ENCODE measurements at regions not wholly inside any gene's neighbourhood (a gene's known extent, or its start where the extent isn't known, plus 50 kb on each side); places are given as distances from the start of the nearest gene placed in this dataset.
"Not testable (repeated sequence)": the region's sequence is repeated elsewhere in the genome, so short reads cannot be mapped to it uniquely, and the experiment has no call there.

- H3K79me2 ChIP-seq (ENCODE audit: insufficient read depth, low read length) = no peaks in the 10 kb centered on the region
- H3F3A ChIP-seq (ENCODE audit: low read depth) = no peaks in the 10 kb centered on the region
- TF ChIP-seq EZH2phosphoT487 (IDR thresholded peaks at IDR 0.05; ENCODE audit: borderline replicate concordance) (no peak), CTCF (conservative IDR thresholded peaks at IDR 0.05; ENCODE audit: low read length) (no peak)
- H3K4me3 ChIP-seq (ENCODE audit: low read length, poor library complexity, severe bottlenecking) = no peak overlapping the region
- no peaks in the 10 kb centered on the region for H4K20me1 ChIP-seq (ENCODE audit: insufficient read depth, low read length, poor library complexity, severe bottlenecking)
- no peaks in the 10 kb centered on the region for H3K9me3 ChIP-seq (ENCODE audit: insufficient read depth, low read depth, low read length)
- no peak overlapping the region for H2AFZ ChIP-seq (ENCODE audit: low read length)
- H3K4me1 ChIP-seq (ENCODE audit: insufficient read depth, low read length, poor library complexity, severe bottlenecking) = no peaks in the 10 kb centered on the region
- no peak overlapping the region for H3K9ac ChIP-seq (ENCODE audit: low read depth, low read length, poor library complexity, severe bottlenecking)
- no peak overlapping the region for H3K4me2 ChIP-seq (ENCODE audit: low read depth, low read length, poor library complexity, severe bottlenecking)
- no peaks in the 10 kb centered on the region for H3K27me3 ChIP-seq (ENCODE audit: insufficient read depth, low read length, poor library complexity, severe bottlenecking)
- H3K9me2 ChIP-seq (replicated peaks; ENCODE audit: low read depth, low read length) = no peaks in the 10 kb centered on the region
- no peaks in the 10 kb centered on the region for H3K36me3 ChIP-seq (ENCODE audit: insufficient read depth, low read length)
Measured at GRCh38 chr9:73441223-73441622, 289.6 kb downstream of the ANXA1 start.

DNA sequence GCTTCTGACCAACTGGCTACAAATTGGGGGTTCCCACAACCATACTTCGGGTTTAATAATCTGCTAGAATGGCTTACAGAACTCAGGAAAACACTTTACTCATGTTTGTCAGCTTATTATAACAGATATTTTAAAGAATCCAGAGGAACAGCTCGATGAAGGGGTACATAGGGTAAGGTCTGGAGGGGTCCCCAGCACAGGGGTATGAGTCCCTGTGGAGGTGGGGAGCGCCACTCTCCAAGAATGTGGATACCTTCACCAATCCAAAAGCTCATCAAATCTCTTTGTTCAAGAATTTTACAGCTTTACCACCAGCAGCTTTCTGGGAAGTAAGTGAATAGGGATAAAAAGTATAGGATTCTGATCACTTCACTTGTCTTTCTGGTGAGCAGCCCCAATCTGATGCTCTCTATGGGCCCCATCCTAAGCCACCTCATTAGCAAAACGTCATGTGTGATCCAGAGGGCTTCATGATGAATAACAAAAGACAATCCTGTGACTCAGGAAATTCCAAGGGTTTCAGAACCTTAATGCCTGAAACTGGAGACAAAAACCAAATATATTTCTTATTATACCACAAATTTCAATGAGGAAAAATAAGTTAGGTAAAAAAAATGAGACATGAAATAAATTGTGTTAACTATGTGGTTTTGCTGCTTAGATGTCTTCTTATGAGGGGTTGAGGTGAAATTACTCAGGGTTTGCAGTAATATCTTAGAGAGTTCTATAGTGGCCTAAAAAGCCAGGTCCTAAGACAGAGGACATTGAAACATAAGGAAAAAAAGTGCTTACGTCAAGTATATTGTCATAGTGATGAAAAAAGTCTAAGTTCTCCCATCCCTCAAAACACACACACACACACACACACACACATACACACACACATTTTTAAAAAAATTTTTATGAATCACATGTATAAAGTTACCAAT lies 290.5 kb downstream of the ANXA1 start:
- no peaks in the 10 kb centered on the region for H3K79me2 ChIP-seq (ENCODE audit: insufficient read depth, low read length)
- no peak overlapping the region for H2AFZ ChIP-seq (ENCODE audit: low read length)
- no peaks in the 10 kb centered on the region for H3K36me3 ChIP-seq (ENCODE audit: insufficient read depth, low read length)
- no peak for TF ChIP-seq CTCF (conservative IDR thresholded peaks at IDR 0.05; ENCODE audit: low read length)
- no peak for TF ChIP-seq EZH2phosphoT487 (IDR thresholded peaks at IDR 0.05; ENCODE audit: borderline replicate concordance)
- H3K4me1 ChIP-seq (ENCODE audit: insufficient read depth, low read length, poor library complexity, severe bottlenecking) = no peaks in the 10 kb centered on the region
- no peaks in the 10 kb centered on the region for H3K9me3 ChIP-seq (ENCODE audit: insufficient read depth, low read depth, low read length)
- H3K4me2 ChIP-seq (ENCODE audit: low read depth, low read length, poor library complexity, severe bottlenecking) = no peak overlapping the region
- H3K4me3 ChIP-seq (ENCODE audit: low read length, poor library complexity, severe bottlenecking) = no peak overlapping the region
- no peaks in the 10 kb centered on the region for H3K9me2 ChIP-seq (replicated peaks; ENCODE audit: low read depth, low read length)
- no peaks in the 10 kb centered on the region for H4K20me1 ChIP-seq (ENCODE audit: insufficient read depth, low read length, poor library complexity, severe bottlenecking)
- no peak overlapping the region for H3K9ac ChIP-seq (ENCODE audit: low read depth, low read length, poor library complexity, severe bottlenecking)
- H3K27me3 ChIP-seq (ENCODE audit: insufficient read depth, low read length, poor library complexity, severe bottlenecking) = no peaks in the 10 kb centered on the region
- H3F3A ChIP-seq (ENCODE audit: low read depth) = no peaks in the 10 kb centered on the region

DNA sequence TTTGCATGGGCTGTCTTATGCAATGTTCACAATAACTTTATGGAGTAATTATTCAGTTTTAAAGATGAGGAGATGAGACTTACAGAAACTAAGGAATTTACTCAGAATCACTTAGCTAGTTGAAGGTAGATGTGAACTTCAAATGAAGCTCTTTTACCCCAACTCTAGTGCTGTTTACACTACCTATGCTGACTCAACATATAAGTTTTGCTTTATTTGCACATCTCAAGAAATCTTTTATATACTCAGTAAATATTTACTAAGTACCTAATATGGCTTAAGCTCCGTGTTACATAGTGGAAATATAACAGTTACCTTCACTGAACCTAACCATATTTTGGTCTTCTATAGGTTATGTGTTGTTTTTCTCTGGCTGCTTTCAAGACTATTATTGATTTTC lies 293.2 kb downstream of the ANXA1 start:
- TF ChIP-seq CTCF (conservative IDR thresholded peaks at IDR 0.05; ENCODE audit: low read length) = no peak
- TF ChIP-seq EZH2phosphoT487 (IDR thresholded peaks at IDR 0.05; ENCODE audit: borderline replicate concordance) = no peak
- Histone ChIP-seq H3K79me2 (ENCODE audit: insufficient read depth, low read length) (no peaks in the 10 kb centered on the region), H3K4me1 (ENCODE audit: insufficient read depth, low read length, poor library complexity, severe bottlenecking) (no peaks in the 10 kb centered on the region), H4K20me1 (ENCODE audit: insufficient read depth, low read length, poor library complexity, severe bottlenecking) (no peaks in the 10 kb centered on the region), H3K9me3 (ENCODE audit: insufficient read depth, low read depth, low read length) (no peaks in the 10 kb centered on the region), H3K4me3 (ENCODE audit: low read length, poor library complexity, severe bottlenecking) (no peak overlapping the region), H3K36me3 (ENCODE audit: insufficient read depth, low read length) (no peaks in the 10 kb centered on the region), H3K4me2 (ENCODE audit: low read depth, low read length, poor library complexity, severe bottlenecking) (no peak overlapping the region), H3F3A (ENCODE audit: low read depth) (no peaks in the 10 kb centered on the region), H3K9me2 (replicated peaks; ENCODE audit: low read depth, low read length) (no peaks in the 10 kb centered on the region), H3K9ac (ENCODE audit: low read depth, low read length, poor library complexity, severe bottlenecking) (no peak overlapping the region), H2AFZ (ENCODE audit: low read length) (no peak overlapping the region), H3K27me3 (ENCODE audit: insufficient read depth, low read length, poor library complexity, severe bottlenecking) (no peaks in the 10 kb centered on the region)

DNA sequence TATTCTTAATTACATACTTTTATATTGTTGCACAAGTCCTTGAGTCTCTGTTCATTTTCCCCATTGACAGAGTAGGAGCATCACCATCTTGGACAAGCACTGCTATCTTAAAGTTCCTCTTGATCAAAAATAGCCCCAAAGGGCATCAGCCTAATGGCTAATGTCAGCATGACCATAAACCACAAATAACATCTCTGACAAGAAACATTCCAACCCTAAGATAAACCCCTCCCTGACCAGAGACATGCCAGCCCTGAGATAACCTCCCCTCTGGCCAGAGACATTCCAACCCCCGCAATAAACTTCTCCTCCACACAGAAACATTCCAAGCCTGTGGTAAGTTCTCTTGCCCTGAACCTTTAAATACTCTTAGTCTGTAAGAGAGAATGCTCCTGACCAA lies 293.7 kb downstream of the ANXA1 start:
- not testable (repeated sequence) for H3K9me3 ChIP-seq (ENCODE audit: insufficient read depth, low read depth, low read length); H3K9me2 ChIP-seq (replicated peaks; ENCODE audit: low read depth, low read length); H4K20me1 ChIP-seq (ENCODE audit: insufficient read depth, low read length, poor library complexity, severe bottlenecking); H3K4me1 ChIP-seq (ENCODE audit: insufficient read depth, low read length, poor library complexity, severe bottlenecking); H3K36me3 ChIP-seq (ENCODE audit: insufficient read depth, low read length); H3K4me3 ChIP-seq (ENCODE audit: low read length, poor library complexity, severe bottlenecking); H3K4me2 ChIP-seq (ENCODE audit: low read depth, low read length, poor library complexity, severe bottlenecking); H2AFZ ChIP-seq (ENCODE audit: low read length); H3F3A ChIP-seq (ENCODE audit: low read depth); H3K27me3 ChIP-seq (ENCODE audit: insufficient read depth, low read length, poor library complexity, severe bottlenecking); H3K9ac ChIP-seq (ENCODE audit: low read depth, low read length, poor library complexity, severe bottlenecking); H3K79me2 ChIP-seq (ENCODE audit: insufficient read depth, low read length)

Data from Loucy (cell line).